Smooth muscle cell (in vitro differentiated cells): ENCODE measurements at regions not wholly inside any gene's neighbourhood (a gene's known extent, or its start where the extent isn't known, plus 50 kb on each side); places are given as distances from the start of the nearest gene placed in this dataset.

Experiments
- DNase-seq: peaks from one replicate; lab custom pipeline; 2025; ENCODE audit not compliant: unreplicated experiment; lab: John Stamatoyannopoulos, UW
- H2AFZ ChIP-seq: fragments of 200-600 bp; sonication (generic); 2 replicates; pipeline ENCODE4 v1.6.0; 2016; ENCODE audit warnings: antibody characterized with exemption, low read depth, mild to moderate bottlenecking
- H3F3A ChIP-seq: fragments of 200-600 bp; sonication (generic); 2 replicates; pipeline ENCODE4 v1.6.0; 2017; ENCODE audit warnings: antibody characterized with exemption, low read depth
- H3K27ac ChIP-seq: fragments of 200-600 bp; sonication (generic); 2 replicates; pipeline ENCODE4 v1.5.1; 2016; ENCODE audit warnings: low read depth, mild to moderate bottlenecking
- H3K27me3 ChIP-seq: fragments of 200-600 bp; sonication (generic); 2 replicates; pipeline ENCODE4 v1.6.1; 2016; ENCODE audit warnings: low read depth, mild to moderate bottlenecking
- H3K36me3 ChIP-seq: fragments of 200-600 bp; sonication (generic); 2 replicates; pipeline ENCODE4 v1.5.1; 2016; ENCODE audit warnings: low read depth
- H3K4me1 ChIP-seq: fragments of 200-600 bp; sonication (generic); 2 replicates; pipeline ENCODE4 v1.5.1; 2016; ENCODE audit warnings: low read depth
- H3K4me2 ChIP-seq: fragments of 200-600 bp; sonication (generic); 2 replicates; pipeline ENCODE4 v1.6.0; 2016; ENCODE audit warnings: mild to moderate bottlenecking
- H3K4me3 ChIP-seq: fragments of 200-600 bp; sonication (generic); 2 replicates; pipeline ENCODE4 v1.5.1; 2016; ENCODE audit warnings: mild to moderate bottlenecking
- H3K79me2 ChIP-seq: fragments of 200-600 bp; sonication (generic); 2 replicates; pipeline ENCODE4 v1.6.0; 2016; ENCODE audit warnings: low read depth, mild to moderate bottlenecking
- H3K9ac ChIP-seq: fragments of 200-600 bp; sonication (generic); 2 replicates; pipeline ENCODE4 v1.6.0; 2016; ENCODE audit warnings: low read depth
- H3K9me3 ChIP-seq: fragments of 200-600 bp; sonication (generic); replicated peaks from 2 replicates; pipeline ENCODE4 v1.5.1; 2016; ENCODE audit warnings: low read depth
- H4K20me1 ChIP-seq: fragments of 200-600 bp; sonication (generic); 2 replicates; pipeline ENCODE4 v1.6.0; 2016; ENCODE audit warnings: low read depth
- WGBS: methylation state at CpG from one replicate; pipeline ENCODE4 v1.1.7; 2016; ENCODE audit warnings: low lambda C conversion rate; 5-methylcytosine and 5-hydroxymethylcytosine counted together
- TF ChIP-seq, protein P1 (sequence below): fragments of 200-600 bp; sonication (generic); IDR thresholded peaks from 2 replicates; pipeline ENCODE4 v1.5.1; 2017; ENCODE audit warnings: borderline replicate concordance, mild to moderate bottlenecking, antibody characterized with exemption; ENCODE audit not compliant: insufficient read depth, poor library complexity, severe bottlenecking

DNA sequence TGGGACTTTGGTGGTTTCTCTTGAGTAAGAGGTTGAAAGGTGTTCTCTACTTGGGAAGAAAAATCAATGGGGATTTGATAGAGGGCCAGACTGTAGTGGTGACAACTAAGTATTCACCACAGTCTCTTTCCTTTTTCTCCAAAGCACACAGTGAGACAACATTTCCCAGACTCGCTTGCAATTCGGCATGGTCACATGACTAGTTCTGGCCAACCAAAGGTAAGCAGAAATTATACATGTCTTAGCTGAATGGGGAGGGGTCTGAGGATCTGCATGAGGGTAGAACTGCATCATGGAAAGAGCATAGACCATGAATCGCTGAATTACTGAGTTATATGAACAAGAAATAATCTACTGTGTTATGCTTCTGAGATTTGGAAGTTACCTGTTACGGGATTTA lies 144.5 kb upstream of the MYRIP start:
- no peaks in the 10 kb centered on the region for H3K4me1 ChIP-seq
- no peak overlapping the region for H3K4me3 ChIP-seq
- no peaks in the 10 kb centered on the region for H3F3A ChIP-seq
- H4K20me1 ChIP-seq, result no peaks in the 10 kb centered on the region
- no peaks in the 10 kb centered on the region for H3K9me3 ChIP-seq
- WGBS, result 97% methylated on average over 4 of the region's 4 CpGs
- H3K79me2 ChIP-seq, result no peaks in the 10 kb centered on the region
- H3K4me2 ChIP-seq, result no peak overlapping the region
- no peak overlapping the region for H3K9ac ChIP-seq
- no peaks in the 10 kb centered on the region for H3K27me3 ChIP-seq
- no peaks in the 10 kb centered on the region for H3K36me3 ChIP-seq
- no peak for DNase-seq
- H2AFZ ChIP-seq, result no peak overlapping the region
- TF ChIP-seq, protein P1, sequence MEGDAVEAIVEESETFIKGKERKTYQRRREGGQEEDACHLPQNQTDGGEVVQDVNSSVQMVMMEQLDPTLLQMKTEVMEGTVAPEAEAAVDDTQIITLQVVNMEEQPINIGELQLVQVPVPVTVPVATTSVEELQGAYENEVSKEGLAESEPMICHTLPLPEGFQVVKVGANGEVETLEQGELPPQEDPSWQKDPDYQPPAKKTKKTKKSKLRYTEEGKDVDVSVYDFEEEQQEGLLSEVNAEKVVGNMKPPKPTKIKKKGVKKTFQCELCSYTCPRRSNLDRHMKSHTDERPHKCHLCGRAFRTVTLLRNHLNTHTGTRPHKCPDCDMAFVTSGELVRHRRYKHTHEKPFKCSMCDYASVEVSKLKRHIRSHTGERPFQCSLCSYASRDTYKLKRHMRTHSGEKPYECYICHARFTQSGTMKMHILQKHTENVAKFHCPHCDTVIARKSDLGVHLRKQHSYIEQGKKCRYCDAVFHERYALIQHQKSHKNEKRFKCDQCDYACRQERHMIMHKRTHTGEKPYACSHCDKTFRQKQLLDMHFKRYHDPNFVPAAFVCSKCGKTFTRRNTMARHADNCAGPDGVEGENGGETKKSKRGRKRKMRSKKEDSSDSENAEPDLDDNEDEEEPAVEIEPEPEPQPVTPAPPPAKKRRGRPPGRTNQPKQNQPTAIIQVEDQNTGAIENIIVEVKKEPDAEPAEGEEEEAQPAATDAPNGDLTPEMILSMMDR, result no peak
- no peak overlapping the region for H3K27ac ChIP-seq

DNA sequence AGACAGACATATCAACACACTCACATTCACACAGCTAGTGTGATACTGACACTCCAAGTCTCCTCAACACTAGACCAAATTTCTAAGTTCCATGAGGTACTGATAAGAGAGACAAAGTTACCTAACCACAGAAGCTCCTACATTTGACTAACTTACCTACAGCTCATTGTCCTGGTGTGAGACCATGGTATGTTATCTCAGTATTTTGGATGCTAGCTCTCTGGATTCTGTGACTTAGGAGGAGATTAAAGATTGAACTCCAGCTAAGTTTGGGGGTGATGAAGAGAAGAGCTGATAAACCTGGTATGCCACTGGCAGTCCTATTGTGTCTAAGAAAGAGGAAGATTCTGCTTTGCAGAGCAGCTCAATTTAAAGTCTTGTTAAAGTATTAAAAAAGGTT lies 144.0 kb upstream of the MYRIP start:
- no peaks in the 10 kb centered on the region for H3K9me3 ChIP-seq
- H3F3A ChIP-seq, result no peaks in the 10 kb centered on the region
- H2AFZ ChIP-seq, result no peak overlapping the region
- H3K79me2 ChIP-seq, result no peaks in the 10 kb centered on the region
- no peaks in the 10 kb centered on the region for H3K27me3 ChIP-seq
- TF ChIP-seq, protein P1, result no peak
- H3K36me3 ChIP-seq, result no peaks in the 10 kb centered on the region
- H3K27ac ChIP-seq, result no peak overlapping the region
- no peak overlapping the region for H3K4me2 ChIP-seq
- H3K4me3 ChIP-seq, result no peak overlapping the region
- H4K20me1 ChIP-seq, result no peaks in the 10 kb centered on the region
- H3K4me1 ChIP-seq, result no peaks in the 10 kb centered on the region
- H3K9ac ChIP-seq, result no peak overlapping the region
- DNase-seq, result no peak

DNA sequence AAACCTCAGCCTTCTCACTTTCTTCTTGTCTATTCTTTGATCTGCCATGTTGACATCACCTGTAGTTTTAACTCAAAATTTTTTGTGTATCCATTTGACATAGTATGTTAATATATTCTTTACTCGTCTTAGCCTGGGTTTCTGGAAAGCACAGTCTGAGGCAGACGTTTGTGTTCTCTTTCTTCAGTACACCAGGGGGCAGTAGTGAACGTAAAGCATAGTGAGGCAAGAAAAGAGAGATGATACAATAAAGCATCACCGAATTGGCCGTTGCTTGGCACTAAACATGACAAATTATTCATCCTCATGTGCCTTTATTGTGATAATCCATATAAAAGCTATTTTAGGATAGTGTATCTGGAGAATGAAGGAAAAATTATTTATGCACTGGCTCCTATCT lies 141.0 kb upstream of the MYRIP start:
- Histone ChIP-seq H3K27me3 (no peaks in the 10 kb centered on the region), H3K79me2 (no peaks in the 10 kb centered on the region), H3K4me3 (no peak overlapping the region), H3K27ac (no peak overlapping the region), H3K9ac (no peak overlapping the region), H2AFZ (no peak overlapping the region), H3K9me3 (no peaks in the 10 kb centered on the region), H3F3A (no peaks in the 10 kb centered on the region), H4K20me1 (no peaks in the 10 kb centered on the region), H3K36me3 (no peaks in the 10 kb centered on the region), H3K4me2 (no peak overlapping the region), H3K4me1 (no peaks in the 10 kb centered on the region)
- TF ChIP-seq, protein P1, result peak; percentile 63
- WGBS, result 28% methylated on average over 5 of the region's 5 CpGs
- DNase-seq, result no peak

DNA sequence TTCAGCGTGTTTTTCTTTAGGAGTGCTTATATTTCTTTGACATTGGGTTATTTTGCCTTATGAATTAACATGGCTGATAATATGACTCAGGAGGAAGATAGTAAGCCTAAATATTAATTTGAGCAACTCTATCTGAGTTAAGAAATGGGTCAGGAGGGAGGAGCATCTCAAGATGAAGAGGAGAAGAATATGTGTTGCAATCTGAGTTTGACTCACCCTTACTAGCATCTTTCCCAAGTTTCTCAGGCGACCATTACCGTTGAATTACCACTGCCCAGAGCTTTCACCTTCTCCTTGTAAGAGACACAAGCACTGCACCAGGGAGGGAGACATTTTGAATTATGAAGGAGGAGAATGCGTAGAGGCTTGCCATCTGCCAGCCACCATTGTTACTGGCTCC lies 138.3 kb upstream of the MYRIP start:
- 88% methylated on average over 4 of the region's 4 CpGs for WGBS
- H2AFZ ChIP-seq, result no peak overlapping the region

More for the DNA sequence above, 138.3 kb upstream of the MYRIP start:
- H4K20me1 ChIP-seq, result no peaks in the 10 kb centered on the region
- no peaks in the 10 kb centered on the region for H3K9me3 ChIP-seq
- no peaks in the 10 kb centered on the region for H3K79me2 ChIP-seq
- no peak overlapping the region for H3K4me2 ChIP-seq
- no peak overlapping the region for H3K27ac ChIP-seq
- H3K4me1 ChIP-seq, result no peaks in the 10 kb centered on the region
- no peaks in the 10 kb centered on the region for H3K27me3 ChIP-seq
- no peaks in the 10 kb centered on the region for H3K36me3 ChIP-seq
- H3F3A ChIP-seq, result no peaks in the 10 kb centered on the region
- DNase-seq, result no peak
- TF ChIP-seq, protein P1, result no peak
- H3K4me3 ChIP-seq, result no peak overlapping the region
- H3K9ac ChIP-seq, result no peak overlapping the region
